Inferior parietal cortex (tissue), 1 donor: ENCODE measurements at regions not wholly inside any gene's neighbourhood (a gene's known extent, or its start where the extent isn't known, plus 50 kb on each side); places are given as distances from the start of the nearest gene placed in this dataset.

Experiments
- DNase-seq: peaks from one replicate; pipeline ENCODE4 v3.0.0-alpha.2; 2016; ENCODE audit errors: extremely low spot score

GRCh38 chr4:181323061-181323460 lies 920.1 kb upstream of the TENM3 start:
- no peak for DNase-seq

- DNase-seq = no peak
These were observed 912.5 kb upstream of the TENM3 start for GRCh38 chr4:181330654-181331201.

GRCh38 chr4:181331214-181331613 lies 912.0 kb upstream of the TENM3 start:
- no peak for DNase-seq

- DNase-seq = no peak
These were observed 897.3 kb upstream of the TENM3 start for GRCh38 chr4:181345931-181346330.

GRCh38 chr4:181350615-181351415 lies 892.4 kb upstream of the TENM3 start:
- no peak for DNase-seq

GRCh38 chr4:181364504-181364903 lies 878.7 kb upstream of the TENM3 start:
- DNase-seq = peak; percentile 11

- DNase-seq = no peak
These were observed 877.5 kb upstream of the TENM3 start for GRCh38 chr4:181365671-181366070.

- no peak for DNase-seq
These were observed 871.2 kb upstream of the TENM3 start for GRCh38 chr4:181372014-181372413.

- DNase-seq = no peak
These were observed 867.1 kb upstream of the TENM3 start for GRCh38 chr4:181376058-181376457.

GRCh38 chr4:181388061-181388460 lies 855.1 kb upstream of the TENM3 start:
- DNase-seq = no peak

GRCh38 chr4:181416966-181417365 lies 826.2 kb upstream of the TENM3 start:
- DNase-seq = no peak

GRCh38 chr4:181418496-181418895 lies 824.7 kb upstream of the TENM3 start:
- no peak for DNase-seq

GRCh38 chr4:181420950-181421349 lies 822.3 kb upstream of the TENM3 start:
- DNase-seq = no peak

- DNase-seq = no peak
These were observed 818.7 kb upstream of the TENM3 start for GRCh38 chr4:181424362-181425016.

- DNase-seq = no peak
These were observed 816.1 kb upstream of the TENM3 start for GRCh38 chr4:181427076-181427475.

- no peak for DNase-seq
These were observed 812.2 kb upstream of the TENM3 start for GRCh38 chr4:181431006-181431405.

GRCh38 chr4:181431661-181432060 lies 811.5 kb upstream of the TENM3 start:
- DNase-seq = no peak

- no peak for DNase-seq
These were observed 810.9 kb upstream of the TENM3 start for GRCh38 chr4:181432335-181432734.

- no peak for DNase-seq
These were observed 805.3 kb upstream of the TENM3 start for GRCh38 chr4:181437895-181438294.

GRCh38 chr4:181438641-181439040 lies 804.6 kb upstream of the TENM3 start:
- no peak for DNase-seq

- no peak for DNase-seq
These were observed 800.2 kb upstream of the TENM3 start for GRCh38 chr4:181443021-181443420.

- DNase-seq = no peak
These were observed 777.4 kb upstream of the TENM3 start for GRCh38 chr4:181465826-181466225.

GRCh38 chr4:181468451-181468850 lies 774.8 kb upstream of the TENM3 start:
- no peak for DNase-seq
